GM12878 (cell line): ENCODE measurements at regions not wholly inside any gene's neighbourhood (a gene's known extent, or its start where the extent isn't known, plus 50 kb on each side); places are given as distances from the start of the nearest gene placed in this dataset.

Experiments used
- ATAC-seq: fragments of 200-7000 bp; cut with Tn5 transposase; 3 replicates; pipeline ENCODE4 v1.9.1; 2020; ENCODE audit warnings: mild to moderate bottlenecking, moderate library complexity
- BruUV-seq: library from RNA; stranded (reverse); fragments of 400-500 nt; replicated peaks from 2 replicates; lab custom pipeline; 2021; lab: Mats Ljungman, UMichigan
- CTCF ChIA-PET: fragments of 300-600 bp; sonication (Branson Sonifier 250); formaldehyde crosslinking; extraction: SDS; loops from one replicate; lab custom pipeline; 2021; ENCODE audit warnings: inconsistent platforms; lab: Yijun Ruan, JAX
- POLR2A ChIA-PET: fragments of 350-600 bp; formaldehyde crosslinking; extraction: SDS; loops from one replicate; lab custom pipeline; 2021; ENCODE audit warnings: inconsistent platforms; lab: Charles Lee
- RAD21 ChIA-PET: fragments of 300-600 bp; sonication (Branson Sonifier 250); formaldehyde crosslinking; loops from one replicate; lab custom pipeline; 2023; ENCODE audit warnings: antibody characterized with exemption; ENCODE audit not compliant: unreplicated experiment; lab: Charles Lee
- SMC1A ChIA-PET: fragments of 300-600 bp; sonication (Branson Sonifier 250); formaldehyde crosslinking; loops from one replicate; lab custom pipeline; 2023; ENCODE audit not compliant: unreplicated experiment, uncharacterized antibody; lab: Charles Lee
- DNase-seq: peaks from one replicate; pipeline ENCODE4 v3.0.0-alpha.2; 2011; ENCODE audit warnings: low read depth, low spot score
- FAIRE-seq: peaks from 3 replicates; lab custom pipeline; 2011; peaks lifted over from hg19 to GRCh38; lab: Jason Lieb, UNC
- H2AFZ ChIP-seq: 2 replicates; pipeline ENCODE4 v1.6.0; 2011; ENCODE audit warnings: low read depth, low read length, control low read depth; ENCODE audit not compliant: control insufficient read depth
- H3K27ac ChIP-seq: 2 replicates; pipeline ENCODE4 v1.5.1; 2011; ENCODE audit warnings: control low read depth; ENCODE audit not compliant: control insufficient read depth, insufficient read depth
- H3K27me3 ChIP-seq, 2 experiments: replicated peaks in 1 of 2; 2 replicates each; pipeline versions ENCODE4 v1.6.0 to v1.6.1; 2011; ENCODE audit warnings: low read length in 1 of 2; ENCODE audit not compliant: control insufficient read depth in 2 of 2, insufficient read depth in 2 of 2
- H3K36me3 ChIP-seq, 2 experiments: 2 replicates each; pipeline ENCODE4 v1.5.1; 2011; ENCODE audit warnings: low read length in 1 of 2; ENCODE audit not compliant: control insufficient read depth in 2 of 2, insufficient read depth in 2 of 2
- H3K4me1 ChIP-seq: 2 replicates; pipeline ENCODE4 v1.6.1; 2011; ENCODE audit warnings: mild to moderate bottlenecking, low read length, moderate library complexity, mixed read lengths; ENCODE audit not compliant: control insufficient read depth, insufficient read depth
- H3K4me2 ChIP-seq: 2 replicates; pipeline ENCODE4 v1.6.0; 2011; ENCODE audit warnings: control low read depth; ENCODE audit not compliant: control insufficient read depth, insufficient read depth
- H3K4me3 ChIP-seq: fragments of 200-600 bp; sonication (generic); 2 replicates; pipeline ENCODE4 v1.5.1; 2016
- H3K79me2 ChIP-seq: 2 replicates; pipeline ENCODE4 v1.6.0; 2011; ENCODE audit warnings: low read length; ENCODE audit not compliant: control insufficient read depth, insufficient read depth
- H3K9ac ChIP-seq: 2 replicates; pipeline ENCODE4 v1.8.0; 2011; ENCODE audit warnings: low read length, control low read depth, mixed read lengths; ENCODE audit not compliant: control insufficient read depth, insufficient read depth
- H3K9me3 ChIP-seq: replicated peaks from 3 replicates; pipeline ENCODE4 v1.5.1; 2011; ENCODE audit warnings: mild to moderate bottlenecking, low read length; ENCODE audit not compliant: control insufficient read depth, insufficient read depth
- H4K20me1 ChIP-seq: 2 replicates; pipeline ENCODE4 v1.6.0; 2011; ENCODE audit not compliant: control insufficient read depth, insufficient read depth
- BHLHE40 ChIP-seq, 2 experiments: fragments of 450-650 bp in 1 of 2; IDR thresholded peaks; 2 replicates each; pipeline ENCODE4 v1.6.1; 2011 to 2017; ENCODE audit warnings: low read depth in 2 of 2, borderline replicate concordance in 1 of 2, improper control_type of control experiment in 1 of 2, low read length in 1 of 2, mild to moderate bottlenecking in 1 of 2
- CREB1 ChIP-seq: IDR thresholded peaks from 2 replicates; pipeline ENCODE4 v1.6.1; 2012; ENCODE audit warnings: low read depth, mild to moderate bottlenecking, inconsistent platforms
- CREM ChIP-seq: IDR thresholded peaks from 2 replicates; pipeline ENCODE4 v1.6.1; 2014; ENCODE audit warnings: antibody characterized with exemption, low read depth
- DPF2 ChIP-seq: fragments of 450-650 bp; IDR thresholded peaks from 2 replicates; pipeline ENCODE4 v1.6.1; 2017; ENCODE audit warnings: mild to moderate bottlenecking
- EP300 ChIP-seq, 2 experiments: fragments of 150-350 bp in 1 of 2; IDR thresholded peaks; 2 replicates each; pipeline ENCODE4 v1.6.1; 2011 to 2012; ENCODE audit warnings: low read depth in 2 of 2, low read length in 2 of 2, borderline replicate concordance in 1 of 2, improper control_type of control experiment in 1 of 2, inconsistent platforms in 1 of 2; ENCODE audit not compliant: control insufficient read depth in 1 of 2
- IKZF1 ChIP-seq: fragments of 450-650 bp; conservative IDR thresholded peaks from 2 replicates; pipeline ENCODE4 v1.6.1; 2017; ENCODE audit warnings: antibody characterized with exemption, mild to moderate bottlenecking
- IRF4 ChIP-seq: IDR thresholded peaks from 2 replicates; pipeline ENCODE4 v1.6.1; 2011; ENCODE audit warnings: low read depth, low read length
- JUNB ChIP-seq: IDR thresholded peaks from 2 replicates; pipeline ENCODE4 v1.6.1; 2016; ENCODE audit warnings: antibody characterized with exemption, mild to moderate bottlenecking
- MTA2 ChIP-seq: fragments of 450-650 bp; IDR thresholded peaks from 2 replicates; pipeline ENCODE4 v1.6.1; 2016; ENCODE audit warnings: low read depth, mild to moderate bottlenecking, moderate library complexity
- PAX5 ChIP-seq: IDR thresholded peaks from 2 replicates; pipeline ENCODE4 v1.6.1; 2011; ENCODE audit warnings: low read depth, low read length, borderline replicate concordance
- POLR2AphosphoS2 ChIP-seq: IDR thresholded peaks from 2 replicates; pipeline ENCODE4 v1.6.1; 2011; ENCODE audit warnings: low read depth, mild to moderate bottlenecking, low read length, improper control_type of control experiment, moderate library complexity
- SPI1 ChIP-seq: IDR thresholded peaks from 2 replicates; pipeline ENCODE4 v1.6.1; 2011; ENCODE audit warnings: low read depth, mild to moderate bottlenecking, low read length, moderate library complexity, borderline replicate concordance; ENCODE audit not compliant: insufficient read depth
- SREBF1 ChIP-seq: IDR thresholded peaks from 2 replicates; pipeline ENCODE4 v1.6.1; 2012; ENCODE audit warnings: mild to moderate bottlenecking, low read length
- WGBS: methylation state at CpG from one replicate; pipeline ENCODE4 v1.1.6; 2016; ENCODE audit warnings: low lambda C conversion rate; ENCODE audit not compliant: insufficient replicate concordance, insufficient coverage; ENCODE audit errors: missing lambda C conversion rate; 5-methylcytosine and 5-hydroxymethylcytosine counted together
- in situ Hi-C: fragments of 300-500 bp; cut with MboI; formaldehyde crosslinking; loops from 9 replicates; pipeline ENCODE4 v1.14.3; 2018; ENCODE audit warnings: mixed read lengths
- intact Hi-C: fragments of 100-400 bp; cut with micrococcal nuclease; formaldehyde crosslinking; loops from one replicate; pipeline ENCODE4 v1.14.2; 2022; ENCODE audit not compliant: unreplicated experiment
- TF ChIP-seq, protein P1 (sequence below): IDR thresholded peaks from 2 replicates; pipeline ENCODE4 v1.6.1; 2012; ENCODE audit warnings: low read length, inconsistent platforms
- TF ChIP-seq, protein P2 (sequence below): fragments of 450-650 bp; IDR thresholded peaks from 2 replicates; pipeline ENCODE4 v1.6.1; 2016; ENCODE audit warnings: mild to moderate bottlenecking
- TF ChIP-seq, protein P3 (sequence below): fragments of 450-650 bp; IDR thresholded peaks from 2 replicates; pipeline ENCODE4 v1.6.1; 2017; ENCODE audit warnings: low read depth, mild to moderate bottlenecking, moderate library complexity
- TF ChIP-seq, protein P4 (sequence below): fragments of 450-650 bp; IDR thresholded peaks from 2 replicates; pipeline ENCODE4 v1.6.1; 2017; ENCODE audit warnings: mild to moderate bottlenecking

DNA sequence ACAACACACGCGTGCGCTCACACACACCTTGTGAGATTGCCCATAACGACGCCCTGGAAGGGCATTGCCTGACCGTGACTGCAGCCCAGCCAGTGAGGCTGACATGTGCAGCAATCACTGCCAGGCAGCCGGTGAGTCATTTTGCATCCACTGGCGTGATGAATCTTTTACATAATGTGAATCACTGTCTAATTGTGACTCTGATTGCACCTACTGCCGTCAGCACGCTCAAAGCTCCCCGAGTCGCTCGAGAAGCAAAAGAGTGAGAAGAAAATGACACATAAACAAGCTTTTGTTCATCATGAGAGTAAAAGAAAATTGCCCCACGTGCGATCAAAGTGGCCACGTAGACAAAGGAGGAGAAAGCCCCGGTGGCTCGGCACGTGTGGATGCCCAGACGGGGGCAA lies 117.4 kb upstream of the PFKP start:
- POLR2A ChIA-PET, result no interaction called here
- RAD21 ChIA-PET, result no interaction called here
- FAIRE-seq (no peak), DNase-seq (peak; percentile 43), ATAC-seq (peak; percentile 81)
- Histone ChIP-seq H3K27ac (no peak overlapping the region), H3K4me1 (peaks cover 24% of the 10 kb centered on the region), H3K4me2 (peak overlapping the region; percentile 41; the same call in 1 of the 2 replicates), H3K4me3 (no peak overlapping the region), H3K36me3 (no peaks in the 10 kb centered on the region), H3K27me3 (no peaks in the 10 kb centered on the region), H4K20me1 (no peaks in the 10 kb centered on the region), H3K9me3 (peaks cover 1% of the 10 kb centered on the region; the same call in 1 of the 3 replicates), H2AFZ (no peak overlapping the region), H3K79me2 (no peaks in the 10 kb centered on the region), H3K9ac (no peak overlapping the region)
- in situ Hi-C loops, result no loop called here
- 1% methylated on average over 20 of the region's 20 CpGs for WGBS
- no TSS peak for BruUV-seq
- intact Hi-C loops, result loop anchor here (2.0 kb wide), 1 partner anchor 29 kb away; no protein-coding TSS in a partner anchor
- SMC1A ChIA-PET, result interaction anchor here (1.4 to 1.8 kb wide), 2 partner anchors 21 to 22 kb away, joined by 3 to 7 read pairs; no protein-coding TSS in a partner anchor
- CTCF ChIA-PET, result interaction anchor here (0.7 to 3.9 kb wide), 4 partner anchors 8 to 800 kb away, joined by 3 to 20 read pairs (median 3); no protein-coding TSS in a partner anchor
- TF ChIP-seq, protein P1, sequence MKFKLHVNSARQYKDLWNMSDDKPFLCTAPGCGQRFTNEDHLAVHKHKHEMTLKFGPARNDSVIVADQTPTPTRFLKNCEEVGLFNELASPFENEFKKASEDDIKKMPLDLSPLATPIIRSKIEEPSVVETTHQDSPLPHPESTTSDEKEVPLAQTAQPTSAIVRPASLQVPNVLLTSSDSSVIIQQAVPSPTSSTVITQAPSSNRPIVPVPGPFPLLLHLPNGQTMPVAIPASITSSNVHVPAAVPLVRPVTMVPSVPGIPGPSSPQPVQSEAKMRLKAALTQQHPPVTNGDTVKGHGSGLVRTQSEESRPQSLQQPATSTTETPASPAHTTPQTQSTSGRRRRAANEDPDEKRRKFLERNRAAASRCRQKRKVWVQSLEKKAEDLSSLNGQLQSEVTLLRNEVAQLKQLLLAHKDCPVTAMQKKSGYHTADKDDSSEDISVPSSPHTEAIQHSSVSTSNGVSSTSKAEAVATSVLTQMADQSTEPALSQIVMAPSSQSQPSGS, result peak; percentile 29; the same call in 1 of the 2 replicates
- peak; percentile 82; the same call in 1 of the 2 replicates for TF ChIP-seq PAX5
- TF ChIP-seq, protein P2, sequence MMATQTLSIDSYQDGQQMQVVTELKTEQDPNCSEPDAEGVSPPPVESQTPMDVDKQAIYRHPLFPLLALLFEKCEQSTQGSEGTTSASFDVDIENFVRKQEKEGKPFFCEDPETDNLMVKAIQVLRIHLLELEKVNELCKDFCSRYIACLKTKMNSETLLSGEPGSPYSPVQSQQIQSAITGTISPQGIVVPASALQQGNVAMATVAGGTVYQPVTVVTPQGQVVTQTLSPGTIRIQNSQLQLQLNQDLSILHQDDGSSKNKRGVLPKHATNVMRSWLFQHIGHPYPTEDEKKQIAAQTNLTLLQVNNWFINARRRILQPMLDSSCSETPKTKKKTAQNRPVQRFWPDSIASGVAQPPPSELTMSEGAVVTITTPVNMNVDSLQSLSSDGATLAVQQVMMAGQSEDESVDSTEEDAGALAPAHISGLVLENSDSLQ, result peak; percentile 41; the same call in 1 of the 2 replicates
- TF ChIP-seq CREM, result 0 out of 2 replicates have a peak, but pooled peaks have one; percentile 18
- 0 out of 2 replicates have a peak, but pooled peaks have one; percentile 45 for TF ChIP-seq DPF2
- peak; percentile 66; the same call in 1 of the 2 replicates for TF ChIP-seq IRF4
- peak; percentile 54; the same call in 1 of the 2 replicates for TF ChIP-seq CREB1
- TF ChIP-seq BHLHE40 (IDR thresholded peaks at IDR 0.05; ENCODE audit: borderline replicate concordance in 1 of 2, low read depth in 2 of 2, low read length in 1 of 2), result peak; percentile 82 to 90
- peak; percentile 60; the same call in 1 of the 2 replicates for TF ChIP-seq JUNB
- TF ChIP-seq EP300 (IDR thresholded peaks at IDR 0.05; ENCODE audit: borderline replicate concordance in 1 of 2, control insufficient read depth in 1 of 2, low read depth in 2 of 2, low read length in 2 of 2), result peak; percentile 30 to 67; a peak in 2 of 4 replicates
- TF ChIP-seq, protein P3, sequence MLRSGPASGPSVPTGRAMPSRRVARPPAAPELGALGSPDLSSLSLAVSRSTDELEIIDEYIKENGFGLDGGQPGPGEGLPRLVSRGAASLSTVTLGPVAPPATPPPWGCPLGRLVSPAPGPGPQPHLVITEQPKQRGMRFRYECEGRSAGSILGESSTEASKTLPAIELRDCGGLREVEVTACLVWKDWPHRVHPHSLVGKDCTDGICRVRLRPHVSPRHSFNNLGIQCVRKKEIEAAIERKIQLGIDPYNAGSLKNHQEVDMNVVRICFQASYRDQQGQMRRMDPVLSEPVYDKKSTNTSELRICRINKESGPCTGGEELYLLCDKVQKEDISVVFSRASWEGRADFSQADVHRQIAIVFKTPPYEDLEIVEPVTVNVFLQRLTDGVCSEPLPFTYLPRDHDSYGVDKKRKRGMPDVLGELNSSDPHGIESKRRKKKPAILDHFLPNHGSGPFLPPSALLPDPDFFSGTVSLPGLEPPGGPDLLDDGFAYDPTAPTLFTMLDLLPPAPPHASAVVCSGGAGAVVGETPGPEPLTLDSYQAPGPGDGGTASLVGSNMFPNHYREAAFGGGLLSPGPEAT, result 0 out of 2 replicates have a peak, but pooled peaks have one; percentile 22
- TF ChIP-seq SPI1, result no peak
- TF ChIP-seq MTA2, result peak; percentile 22; the same call in 1 of the 2 replicates
- TF ChIP-seq IKZF1, result 0 out of 2 replicates have a peak, but pooled peaks have one; percentile 15
- TF ChIP-seq, protein P4, sequence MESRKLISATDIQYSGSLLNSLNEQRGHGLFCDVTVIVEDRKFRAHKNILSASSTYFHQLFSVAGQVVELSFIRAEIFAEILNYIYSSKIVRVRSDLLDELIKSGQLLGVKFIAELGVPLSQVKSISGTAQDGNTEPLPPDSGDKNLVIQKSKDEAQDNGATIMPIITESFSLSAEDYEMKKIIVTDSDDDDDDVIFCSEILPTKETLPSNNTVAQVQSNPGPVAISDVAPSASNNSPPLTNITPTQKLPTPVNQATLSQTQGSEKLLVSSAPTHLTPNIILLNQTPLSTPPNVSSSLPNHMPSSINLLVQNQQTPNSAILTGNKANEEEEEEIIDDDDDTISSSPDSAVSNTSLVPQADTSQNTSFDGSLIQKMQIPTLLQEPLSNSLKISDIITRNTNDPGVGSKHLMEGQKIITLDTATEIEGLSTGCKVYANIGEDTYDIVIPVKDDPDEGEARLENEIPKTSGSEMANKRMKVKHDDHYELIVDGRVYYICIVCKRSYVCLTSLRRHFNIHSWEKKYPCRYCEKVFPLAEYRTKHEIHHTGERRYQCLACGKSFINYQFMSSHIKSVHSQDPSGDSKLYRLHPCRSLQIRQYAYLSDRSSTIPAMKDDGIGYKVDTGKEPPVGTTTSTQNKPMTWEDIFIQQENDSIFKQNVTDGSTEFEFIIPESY, result no peak
- no peak for TF ChIP-seq SREBF1
- TF ChIP-seq POLR2AphosphoS2, result no peak
